ENCODE measurements at regions not wholly inside any gene's neighbourhood (a gene's known extent, or its start where the extent isn't known, plus 50 kb on each side); places are given as distances from the start of the nearest gene placed in this dataset.

GRCh38 chr12:11500188-11500860, 105.0 kb upstream of the PRB2 start:
- no TSS peak for BruUV-seq (replicated peaks)
- DNase-seq, result peak; percentile 86

GRCh38 chr12:11500861-11501230, 105.5 kb upstream of the PRB2 start:
- BruUV-seq (replicated peaks), result no TSS peak
- H3K9me3 Mint-ChIP-seq (ENCODE audit: low read depth, unreplicated experiment), result peaks cover 3% of the 10 kb centered on the region
- peaks cover 5% of the 10 kb centered on the region for H3K36me3 Mint-ChIP-seq (ENCODE audit: insufficient read depth, unreplicated experiment)
- CTCF ChIA-PET, result no interaction called here
- DNase-seq, result no peak
- no peak overlapping the region for H3K27ac Mint-ChIP-seq (ENCODE audit: unreplicated experiment)
- intact Hi-C loops (cut with micrococcal nuclease; ENCODE audit: unreplicated experiment), result no loop called here
- H3K27me3 Mint-ChIP-seq (ENCODE audit: unreplicated experiment), result peaks cover 85% of the 10 kb centered on the region
- TF ChIP-seq CTCF (IDR thresholded peaks at IDR 0.05; ENCODE audit: unreplicated experiment), result no peak
- peaks cover 8% of the 10 kb centered on the region for H3K4me1 Mint-ChIP-seq (ENCODE audit: low read depth, unreplicated experiment)
- H3K4me3 Mint-ChIP-seq (ENCODE audit: low read depth, unreplicated experiment), result no peak overlapping the region

More at GRCh38 chr12:11500188-11500860, 105.0 kb upstream of the PRB2 start:
- TF ChIP-seq CTCF (IDR thresholded peaks at IDR 0.05; ENCODE audit: unreplicated experiment), result no peak
- Mint-ChIP-seq H3K27me3 (ENCODE audit: unreplicated experiment) (peaks cover 85% of the 10 kb centered on the region), H3K36me3 (ENCODE audit: insufficient read depth, unreplicated experiment) (peaks cover 5% of the 10 kb centered on the region), H3K9me3 (ENCODE audit: low read depth, unreplicated experiment) (peaks cover 3% of the 10 kb centered on the region), H3K4me1 (ENCODE audit: low read depth, unreplicated experiment) (peaks cover 8% of the 10 kb centered on the region), H3K27ac (ENCODE audit: unreplicated experiment) (no peak overlapping the region), H3K4me3 (ENCODE audit: low read depth, unreplicated experiment) (no peak overlapping the region)
- intact Hi-C loops (cut with micrococcal nuclease; ENCODE audit: unreplicated experiment), result no loop called here
- CTCF ChIA-PET, result no interaction called here

GRCh38 chr12:11508699-11509098, 113.3 kb upstream of the PRB2 start:
- peaks cover 54% of the 10 kb centered on the region for H3K27me3 Mint-ChIP-seq (ENCODE audit: unreplicated experiment)
- intact Hi-C loops (cut with micrococcal nuclease; ENCODE audit: unreplicated experiment), result no loop called here
- H3K27ac Mint-ChIP-seq (ENCODE audit: unreplicated experiment), result no peak overlapping the region
- H3K4me3 Mint-ChIP-seq (ENCODE audit: low read depth, unreplicated experiment), result no peak overlapping the region
- no peaks in the 10 kb centered on the region for H3K36me3 Mint-ChIP-seq (ENCODE audit: insufficient read depth, unreplicated experiment)
- no TSS peak for BruUV-seq (replicated peaks)
- DNase-seq, result no peak
- H3K9me3 Mint-ChIP-seq (ENCODE audit: low read depth, unreplicated experiment), result no peaks in the 10 kb centered on the region
- CTCF ChIA-PET, result interaction anchor here (0.6 kb wide), 1 partner anchor 470 kb away, joined by 3 read pairs; no protein-coding TSS in a partner anchor
- no peak for TF ChIP-seq CTCF (IDR thresholded peaks at IDR 0.05; ENCODE audit: unreplicated experiment)
- H3K4me1 Mint-ChIP-seq (ENCODE audit: low read depth, unreplicated experiment), result peaks cover 16% of the 10 kb centered on the region

- TF ChIP-seq CTCF (IDR thresholded peaks at IDR 0.05; ENCODE audit: unreplicated experiment), result no peak
- CTCF ChIA-PET, result no interaction called here
- DNase-seq, result no peak
- no peak overlapping the region for H3K27ac Mint-ChIP-seq (ENCODE audit: unreplicated experiment)
- H3K36me3 Mint-ChIP-seq (ENCODE audit: insufficient read depth, unreplicated experiment), result no peaks in the 10 kb centered on the region
- no peaks in the 10 kb centered on the region for H3K9me3 Mint-ChIP-seq (ENCODE audit: low read depth, unreplicated experiment)
- peaks cover 48% of the 10 kb centered on the region for H3K27me3 Mint-ChIP-seq (ENCODE audit: unreplicated experiment)
- intact Hi-C loops (cut with micrococcal nuclease; ENCODE audit: unreplicated experiment), result no loop called here
- H3K4me3 Mint-ChIP-seq (ENCODE audit: low read depth, unreplicated experiment), result no peak overlapping the region
- BruUV-seq (replicated peaks), result no TSS peak
- H3K4me1 Mint-ChIP-seq (ENCODE audit: low read depth, unreplicated experiment), result peaks cover 16% of the 10 kb centered on the region
Observed at GRCh38 chr12:11509326-11509725, 114.0 kb upstream of the PRB2 start.
